ENCODE measurements at regions not wholly inside any gene's neighbourhood (a gene's known extent, or its start where the extent isn't known, plus 50 kb on each side); places are given as distances from the start of the nearest gene placed in this dataset.

GRCh38 chr2:42937171-42937875, 144.9 kb upstream of the HAAO start:
- WGBS (ENCODE audit: low lambda C conversion rate, missing lambda C conversion rate), result 76% methylated on average over 16 of the region's 16 CpGs
- Histone ChIP-seq H3K9me3 (ENCODE audit: low read depth) (no peaks in the 10 kb centered on the region), H3K27me3 (no peaks in the 10 kb centered on the region), H2AFZ (no peak overlapping the region), H3K4me2 (no peak overlapping the region), H3K9me2 (replicated peaks; ENCODE audit: insufficient read depth) (no peaks in the 10 kb centered on the region), H3K4me1 (ENCODE audit: insufficient read depth) (peaks cover 33% of the 10 kb centered on the region), H3K36me3 (replicated peaks; ENCODE audit: insufficient read depth, low read depth) (no peaks in the 10 kb centered on the region), H4K20me1 (ENCODE audit: insufficient read depth, poor library complexity, severe bottlenecking) (no peaks in the 10 kb centered on the region), H3K27ac (no peak overlapping the region), H3K79me2 (no peaks in the 10 kb centered on the region), H3K4me3 (no peak overlapping the region)
- DNase-seq (ENCODE audit: low spot score), result no peak
- TF ChIP-seq, protein P1, sequence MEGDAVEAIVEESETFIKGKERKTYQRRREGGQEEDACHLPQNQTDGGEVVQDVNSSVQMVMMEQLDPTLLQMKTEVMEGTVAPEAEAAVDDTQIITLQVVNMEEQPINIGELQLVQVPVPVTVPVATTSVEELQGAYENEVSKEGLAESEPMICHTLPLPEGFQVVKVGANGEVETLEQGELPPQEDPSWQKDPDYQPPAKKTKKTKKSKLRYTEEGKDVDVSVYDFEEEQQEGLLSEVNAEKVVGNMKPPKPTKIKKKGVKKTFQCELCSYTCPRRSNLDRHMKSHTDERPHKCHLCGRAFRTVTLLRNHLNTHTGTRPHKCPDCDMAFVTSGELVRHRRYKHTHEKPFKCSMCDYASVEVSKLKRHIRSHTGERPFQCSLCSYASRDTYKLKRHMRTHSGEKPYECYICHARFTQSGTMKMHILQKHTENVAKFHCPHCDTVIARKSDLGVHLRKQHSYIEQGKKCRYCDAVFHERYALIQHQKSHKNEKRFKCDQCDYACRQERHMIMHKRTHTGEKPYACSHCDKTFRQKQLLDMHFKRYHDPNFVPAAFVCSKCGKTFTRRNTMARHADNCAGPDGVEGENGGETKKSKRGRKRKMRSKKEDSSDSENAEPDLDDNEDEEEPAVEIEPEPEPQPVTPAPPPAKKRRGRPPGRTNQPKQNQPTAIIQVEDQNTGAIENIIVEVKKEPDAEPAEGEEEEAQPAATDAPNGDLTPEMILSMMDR (IDR thresholded peaks at IDR 0.05; ENCODE audit: poor library complexity), result no peak
- no peak for TF ChIP-seq EZH2phosphoT487 (IDR thresholded peaks at IDR 0.05; ENCODE audit: low read depth, severe bottlenecking, unreplicated experiment)
- no peak for TF ChIP-seq EZH2 (IDR thresholded peaks at IDR 0.05; ENCODE audit: borderline replicate concordance)

- peaks cover 44% of the 10 kb centered on the region for H3K4me1 ChIP-seq (ENCODE audit: insufficient read depth)
- no peaks in the 10 kb centered on the region for H3K36me3 ChIP-seq (replicated peaks; ENCODE audit: insufficient read depth, low read depth)
- H2AFZ ChIP-seq, result no peak overlapping the region
- WGBS (ENCODE audit: low lambda C conversion rate, missing lambda C conversion rate), result 76% methylated on average over 13 of the region's 13 CpGs
- H3K79me2 ChIP-seq, result no peaks in the 10 kb centered on the region
- H3K9me3 ChIP-seq (ENCODE audit: low read depth), result no peaks in the 10 kb centered on the region
- H3K4me2 ChIP-seq, result no peak overlapping the region
- H4K20me1 ChIP-seq (ENCODE audit: insufficient read depth, poor library complexity, severe bottlenecking), result no peaks in the 10 kb centered on the region
- H3K9me2 ChIP-seq (replicated peaks; ENCODE audit: insufficient read depth), result no peaks in the 10 kb centered on the region
- DNase-seq (ENCODE audit: low spot score), result no peak
- TF ChIP-seq EZH2phosphoT487 (IDR thresholded peaks at IDR 0.05; ENCODE audit: low read depth, severe bottlenecking, unreplicated experiment) (no peak), EZH2 (IDR thresholded peaks at IDR 0.05; ENCODE audit: borderline replicate concordance) (no peak)
- TF ChIP-seq, protein P1 (IDR thresholded peaks at IDR 0.05; ENCODE audit: poor library complexity), result no peak
- no peak overlapping the region for H3K27ac ChIP-seq
- H3K4me3 ChIP-seq, result no peak overlapping the region
- no peaks in the 10 kb centered on the region for H3K27me3 ChIP-seq
Measured at GRCh38 chr2:42935692-42936671, 143.6 kb upstream of the HAAO start.

DNA sequence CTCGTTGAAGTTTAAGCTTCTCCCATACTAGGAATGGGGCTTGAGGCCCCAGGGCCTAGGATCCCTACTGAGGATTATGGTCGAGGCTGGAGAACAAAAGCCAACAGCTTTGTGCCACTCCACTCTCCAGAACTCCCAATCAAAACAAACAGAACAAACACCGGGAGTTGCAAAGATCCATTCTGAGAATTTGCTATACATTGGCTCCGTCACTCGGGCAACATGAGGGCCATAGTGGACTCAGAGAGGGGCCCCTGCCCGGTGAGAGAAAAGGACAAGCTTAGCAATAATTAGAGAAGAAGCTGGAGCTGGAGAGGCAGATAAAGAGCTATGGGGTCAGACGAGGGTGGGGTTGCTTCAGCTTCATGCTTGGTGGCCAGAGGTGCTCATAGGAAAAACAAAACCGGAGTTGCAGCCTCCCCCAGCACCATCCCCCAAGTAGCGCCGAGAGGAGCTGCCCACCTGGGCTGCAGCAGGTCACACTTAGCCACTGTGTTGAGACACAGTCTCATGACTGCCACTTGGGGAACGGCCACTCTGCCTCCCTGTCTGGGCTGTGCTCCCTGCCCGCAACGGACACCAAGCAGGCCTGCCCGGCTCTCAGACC, 142.3 kb upstream of the HAAO start:
- Histone ChIP-seq H3K4me1 (ENCODE audit: insufficient read depth) (peaks cover 53% of the 10 kb centered on the region), H2AFZ (no peak overlapping the region), H3K27ac (no peak overlapping the region), H3K4me2 (no peak overlapping the region), H4K20me1 (ENCODE audit: insufficient read depth, poor library complexity, severe bottlenecking) (no peaks in the 10 kb centered on the region), H3K36me3 (replicated peaks; ENCODE audit: insufficient read depth, low read depth) (no peaks in the 10 kb centered on the region), H3K79me2 (no peaks in the 10 kb centered on the region), H3K27me3 (no peaks in the 10 kb centered on the region), H3K9me2 (replicated peaks; ENCODE audit: insufficient read depth) (no peaks in the 10 kb centered on the region), H3K9me3 (ENCODE audit: low read depth) (no peaks in the 10 kb centered on the region), H3K4me3 (no peak overlapping the region)
- 66% methylated on average over 14 of the region's 14 CpGs for WGBS (ENCODE audit: low lambda C conversion rate, missing lambda C conversion rate)
- TF ChIP-seq EZH2phosphoT487 (IDR thresholded peaks at IDR 0.05; ENCODE audit: low read depth, severe bottlenecking, unreplicated experiment) (no peak), EZH2 (IDR thresholded peaks at IDR 0.05; ENCODE audit: borderline replicate concordance) (no peak)
- TF ChIP-seq, protein P1 (IDR thresholded peaks at IDR 0.05; ENCODE audit: poor library complexity), result no peak
- DNase-seq (ENCODE audit: low spot score), result no peak
